Activated naive CD8-positive, alpha-beta T cell (primary cell): ENCODE measurements at regions not wholly inside any gene's neighbourhood (a gene's known extent, or its start where the extent isn't known, plus 50 kb on each side); places are given as distances from the start of the nearest gene placed in this dataset.

Experiments used
- H3K27ac Mint-ChIP-seq: one replicate; pipeline ENCODE4 v1.8.0; 2021; ENCODE audit warnings: mixed read lengths
- H3K27me3 Mint-ChIP-seq: one replicate; pipeline ENCODE4 v1.8.0; 2021; ENCODE audit warnings: mixed read lengths
- H3K36me3 Mint-ChIP-seq: one replicate; pipeline ENCODE4 v1.8.0; 2021; ENCODE audit warnings: mixed read lengths
- H3K4me1 Mint-ChIP-seq: one replicate; pipeline ENCODE4 v1.8.0; 2021; ENCODE audit warnings: low read depth, mixed read lengths
- H3K4me3 Mint-ChIP-seq: one replicate; pipeline ENCODE4 v1.8.0; 2021; ENCODE audit warnings: mild to moderate bottlenecking, mixed read lengths
- H3K9me3 Mint-ChIP-seq: one replicate; pipeline ENCODE4 v1.8.0; 2021; ENCODE audit warnings: low read depth, mixed read lengths

GRCh38 chr4:24146127-24146526, 256.3 kb upstream of the PPARGC1A start:
- Mint-ChIP-seq H3K27ac (no peak overlapping the region), H3K4me1 (no peaks in the 10 kb centered on the region), H3K9me3 (no peaks in the 10 kb centered on the region)

DNA sequence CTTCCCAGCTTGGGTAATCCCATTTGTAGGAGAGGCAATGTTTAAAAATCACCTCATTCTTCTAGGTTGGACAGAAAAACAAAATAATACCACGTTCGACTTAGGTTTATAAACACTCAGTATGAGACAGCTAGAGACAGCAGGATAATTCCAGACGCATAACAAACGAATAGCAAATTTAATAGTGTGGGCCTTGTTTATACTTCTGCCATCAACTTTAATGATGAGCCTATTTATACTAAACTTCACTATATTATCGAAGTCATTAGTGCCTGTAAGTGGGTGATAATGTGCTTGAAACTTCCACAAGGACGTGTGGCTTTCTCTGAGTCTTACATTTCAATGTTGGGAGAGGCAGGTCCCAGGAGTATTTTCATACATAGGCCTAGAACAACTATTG, 255.7 kb upstream of the PPARGC1A start:
- Mint-ChIP-seq H3K36me3 (no peaks in the 10 kb centered on the region), H3K9me3 (no peaks in the 10 kb centered on the region), H3K27me3 (no peaks in the 10 kb centered on the region), H3K27ac (no peak overlapping the region), H3K4me1 (no peaks in the 10 kb centered on the region), H3K4me3 (no peak overlapping the region)

More at GRCh38 chr4:24146127-24146526, 256.3 kb upstream of the PPARGC1A start:
- Mint-ChIP-seq H3K36me3 (no peaks in the 10 kb centered on the region), H3K4me3 (no peak overlapping the region), H3K27me3 (no peaks in the 10 kb centered on the region)

DNA sequence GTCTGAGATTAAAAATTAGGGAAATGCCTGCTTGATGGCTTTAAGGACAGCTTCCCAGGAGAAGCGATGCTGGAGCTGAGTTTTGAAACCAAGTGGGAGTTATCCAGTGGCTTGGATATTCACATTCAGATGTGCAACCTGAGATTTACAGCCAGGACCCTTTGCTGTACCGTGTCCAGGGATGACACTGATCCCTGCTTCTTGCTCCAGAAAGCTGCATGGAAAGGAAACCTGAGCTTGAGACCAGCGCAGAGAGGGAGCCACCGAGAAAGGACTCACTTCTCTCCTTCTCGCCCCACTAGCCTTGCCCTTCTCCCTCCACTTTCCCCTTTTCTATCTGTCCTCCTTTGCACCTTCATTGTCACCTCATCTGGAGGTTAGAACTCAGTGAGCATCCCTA, 254.5 kb upstream of the PPARGC1A start:
- no peak overlapping the region for H3K27ac Mint-ChIP-seq
- no peaks in the 10 kb centered on the region for H3K9me3 Mint-ChIP-seq
- H3K4me3 Mint-ChIP-seq = no peak overlapping the region
- no peaks in the 10 kb centered on the region for H3K27me3 Mint-ChIP-seq
- H3K4me1 Mint-ChIP-seq = no peaks in the 10 kb centered on the region
- no peaks in the 10 kb centered on the region for H3K36me3 Mint-ChIP-seq

DNA sequence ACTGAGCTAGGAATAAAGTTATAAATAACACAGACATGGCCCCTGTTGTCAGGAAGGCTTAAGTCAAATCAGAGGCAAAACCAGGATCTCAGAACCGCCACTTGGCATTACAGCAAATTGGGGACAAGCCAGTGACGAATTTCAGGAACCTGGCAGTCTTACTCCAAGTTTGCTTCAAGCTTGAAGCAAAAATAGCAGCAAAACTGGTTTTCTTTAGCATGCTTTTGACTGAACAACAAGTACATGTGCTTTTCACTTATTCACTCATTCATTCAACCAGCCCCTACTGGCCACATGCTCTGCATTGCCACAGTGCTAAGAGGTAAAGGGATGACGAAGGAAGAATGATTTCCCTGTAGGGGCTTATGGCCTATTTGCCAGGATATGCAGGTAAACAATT, 253.9 kb upstream of the PPARGC1A start:
- Mint-ChIP-seq H3K9me3 (no peaks in the 10 kb centered on the region), H3K4me1 (no peaks in the 10 kb centered on the region), H3K27me3 (no peaks in the 10 kb centered on the region), H3K4me3 (no peak overlapping the region), H3K36me3 (no peaks in the 10 kb centered on the region), H3K27ac (no peak overlapping the region)

- no peaks in the 10 kb centered on the region for H3K4me1 Mint-ChIP-seq
- no peaks in the 10 kb centered on the region for H3K27me3 Mint-ChIP-seq
- H3K9me3 Mint-ChIP-seq = no peaks in the 10 kb centered on the region
- no peaks in the 10 kb centered on the region for H3K36me3 Mint-ChIP-seq
- no peak overlapping the region for H3K27ac Mint-ChIP-seq
- no peak overlapping the region for H3K4me3 Mint-ChIP-seq
These were observed 252.0 kb upstream of the PPARGC1A start for GRCh38 chr4:24141836-24142235.

GRCh38 chr4:24140892-24141291, 251.0 kb upstream of the PPARGC1A start:
- H3K36me3 Mint-ChIP-seq = no peaks in the 10 kb centered on the region
- no peaks in the 10 kb centered on the region for H3K4me1 Mint-ChIP-seq
- H3K27me3 Mint-ChIP-seq = no peaks in the 10 kb centered on the region
- no peaks in the 10 kb centered on the region for H3K9me3 Mint-ChIP-seq
- H3K27ac Mint-ChIP-seq = no peak overlapping the region
- H3K4me3 Mint-ChIP-seq = no peak overlapping the region

DNA sequence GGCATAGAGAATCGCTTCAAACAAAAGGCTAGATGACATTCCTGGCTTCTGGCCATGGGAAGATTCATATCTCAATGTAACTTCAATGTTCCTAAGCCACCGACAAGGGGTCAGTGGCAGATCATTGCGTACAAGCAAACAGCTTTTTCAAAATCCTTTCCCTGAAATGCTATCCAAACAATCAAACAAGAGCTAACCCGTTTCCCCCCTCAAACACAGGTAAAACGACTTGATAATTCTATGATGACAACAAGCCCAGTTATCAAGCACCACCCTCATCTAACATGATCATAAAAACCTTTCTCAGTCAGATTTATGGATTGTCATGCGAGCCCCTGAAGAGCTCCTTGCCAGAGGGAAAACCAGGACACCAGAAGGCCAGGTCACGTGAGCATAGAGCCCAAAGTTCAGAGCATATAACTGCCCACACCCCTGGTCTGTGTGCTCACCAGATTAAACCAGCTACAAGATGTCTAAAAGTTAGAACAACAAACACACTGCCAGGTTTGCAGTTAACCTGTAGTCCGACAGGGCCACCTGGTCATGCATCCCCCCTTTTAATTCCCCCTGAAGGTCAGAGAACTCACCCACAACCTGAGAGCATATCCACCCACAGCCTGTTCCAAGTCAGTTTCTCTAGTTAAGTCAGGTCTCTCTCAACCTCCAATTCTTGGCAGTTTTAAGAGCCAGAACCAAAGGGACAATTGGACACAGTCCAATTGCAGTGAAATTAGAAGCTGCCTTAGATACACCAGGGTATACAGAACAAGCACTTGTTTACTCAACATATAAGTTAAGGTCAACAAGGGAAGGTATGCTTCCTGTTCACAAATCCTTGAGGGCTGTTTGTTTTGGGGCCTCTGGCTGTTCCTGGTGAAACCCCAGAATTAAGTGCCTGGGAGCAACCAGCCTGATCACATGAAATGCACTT, 248.1 kb upstream of the PPARGC1A start:
- Mint-ChIP-seq H3K27me3 (no peaks in the 10 kb centered on the region), H3K27ac (no peak overlapping the region), H3K4me1 (no peaks in the 10 kb centered on the region), H3K4me3 (no peak overlapping the region), H3K9me3 (no peaks in the 10 kb centered on the region), H3K36me3 (no peaks in the 10 kb centered on the region)

DNA sequence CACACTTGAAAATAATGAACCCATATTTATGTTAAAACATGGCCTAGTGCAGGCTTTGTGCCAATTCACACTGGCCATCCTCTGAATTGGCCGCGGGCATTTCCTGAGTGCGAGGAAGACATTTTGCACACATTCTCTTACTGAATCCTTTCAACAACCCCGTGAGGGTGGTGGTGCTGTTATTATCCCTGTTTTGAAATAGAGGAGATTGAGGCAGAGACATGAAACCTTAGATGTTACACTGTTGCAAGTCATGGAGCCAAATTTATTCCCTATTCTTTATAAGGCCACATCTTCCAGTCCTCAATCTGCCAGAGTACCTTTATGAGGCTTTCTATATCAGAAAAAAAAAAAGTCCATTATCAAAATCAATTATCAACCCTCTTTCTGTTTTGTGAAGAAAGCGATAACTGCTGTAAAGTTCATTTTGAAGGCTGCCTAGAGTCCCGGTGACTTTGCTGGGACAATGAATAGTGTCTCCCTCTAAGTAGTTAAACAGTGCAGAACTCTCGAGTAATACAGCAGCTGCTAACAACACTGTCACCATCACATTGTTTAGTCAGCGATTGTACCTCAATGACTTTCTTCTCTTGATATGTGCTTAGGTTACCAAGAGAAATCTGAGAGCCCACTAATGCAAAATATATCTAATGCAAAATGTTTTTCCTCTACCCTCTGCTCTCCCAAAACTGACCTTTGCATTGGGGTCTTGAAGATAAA, 242.3 kb upstream of the PPARGC1A start:
- Mint-ChIP-seq H3K9me3 (peaks cover 14% of the 10 kb centered on the region), H3K4me3 (no peak overlapping the region), H3K4me1 (no peaks in the 10 kb centered on the region), H3K27ac (no peak overlapping the region), H3K36me3 (no peaks in the 10 kb centered on the region), H3K27me3 (no peaks in the 10 kb centered on the region)

DNA sequence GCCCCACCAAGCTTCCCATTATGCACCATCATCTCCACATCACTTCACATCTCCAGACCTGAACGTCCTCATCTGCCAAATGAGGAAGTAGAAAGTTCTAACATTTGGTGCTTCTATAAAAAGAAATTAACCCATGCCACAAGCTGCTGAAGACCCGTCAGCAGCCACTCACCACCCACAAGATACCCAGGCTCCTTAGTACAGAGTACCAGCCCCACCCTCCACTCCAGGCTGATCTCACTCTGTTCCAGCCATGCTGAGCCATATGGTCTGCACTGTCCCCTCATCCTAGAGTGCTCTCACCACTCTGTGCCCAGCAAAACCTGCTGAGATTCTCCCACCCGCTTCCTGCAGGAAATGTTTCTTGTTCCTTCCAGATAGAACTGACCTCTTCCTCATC, 240.8 kb upstream of the PPARGC1A start:
- H3K9me3 Mint-ChIP-seq = peaks cover 14% of the 10 kb centered on the region

DNA sequence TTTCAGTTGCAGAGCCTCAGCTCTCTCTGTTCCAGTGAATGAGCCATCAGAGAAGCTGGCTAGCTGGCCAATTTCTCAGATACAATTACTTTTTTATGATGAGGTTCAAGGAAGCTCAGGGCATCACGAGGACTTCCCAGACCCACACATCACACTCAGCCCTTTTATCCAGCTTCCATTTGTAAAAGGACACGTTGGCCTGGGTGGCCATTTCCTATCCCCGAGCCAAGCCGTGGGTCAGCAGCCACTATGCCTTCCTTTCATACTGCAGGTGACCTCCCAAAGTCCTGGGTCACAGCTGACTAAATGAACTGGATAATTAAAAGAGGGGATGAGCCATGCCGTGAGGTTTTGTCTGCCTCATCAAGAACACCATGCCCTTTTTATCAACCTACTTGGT, 236.9 kb upstream of the PPARGC1A start:
- Mint-ChIP-seq H3K4me1 (no peaks in the 10 kb centered on the region), H3K36me3 (no peaks in the 10 kb centered on the region), H3K27me3 (no peaks in the 10 kb centered on the region), H3K9me3 (peaks cover 14% of the 10 kb centered on the region), H3K4me3 (no peak overlapping the region), H3K27ac (no peak overlapping the region)

More for the DNA sequence above, 240.8 kb upstream of the PPARGC1A start:
- H3K36me3 Mint-ChIP-seq = no peaks in the 10 kb centered on the region
- no peak overlapping the region for H3K4me3 Mint-ChIP-seq
- H3K27me3 Mint-ChIP-seq = no peaks in the 10 kb centered on the region
- H3K4me1 Mint-ChIP-seq = no peaks in the 10 kb centered on the region
- no peak overlapping the region for H3K27ac Mint-ChIP-seq

- H3K9me3 Mint-ChIP-seq = no peaks in the 10 kb centered on the region
- H3K27me3 Mint-ChIP-seq = no peaks in the 10 kb centered on the region
- H3K4me3 Mint-ChIP-seq = no peak overlapping the region
- no peaks in the 10 kb centered on the region for H3K36me3 Mint-ChIP-seq
- H3K4me1 Mint-ChIP-seq = no peaks in the 10 kb centered on the region
- no peak overlapping the region for H3K27ac Mint-ChIP-seq
These were observed 231.7 kb upstream of the PPARGC1A start for GRCh38 chr4:24121395-24122175.

DNA sequence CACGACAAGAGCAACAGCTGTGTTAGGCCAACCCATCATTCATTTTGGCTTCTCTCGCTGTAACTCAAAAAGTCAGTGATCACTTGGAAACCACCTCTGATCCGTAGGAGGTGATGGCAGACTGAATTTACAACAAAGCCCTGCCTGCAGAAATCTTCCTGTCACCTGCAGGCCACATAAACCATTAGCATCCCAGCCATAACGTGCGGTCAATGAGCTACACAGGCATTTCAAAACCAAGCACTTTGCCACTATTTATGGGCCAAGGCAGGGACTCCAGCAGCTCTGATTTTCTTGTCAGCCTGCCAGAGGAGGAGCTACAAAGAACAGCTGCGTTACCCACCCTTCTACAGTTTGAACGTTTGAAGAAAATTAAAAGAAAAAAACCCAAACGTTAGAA, 228.1 kb upstream of the PPARGC1A start:
- Mint-ChIP-seq H3K27me3 (peaks cover 2% of the 10 kb centered on the region), H3K9me3 (no peaks in the 10 kb centered on the region), H3K27ac (no peak overlapping the region), H3K4me3 (no peak overlapping the region), H3K36me3 (no peaks in the 10 kb centered on the region), H3K4me1 (no peaks in the 10 kb centered on the region)

GRCh38 chr4:24116107-24116506, 226.3 kb upstream of the PPARGC1A start:
- Mint-ChIP-seq H3K36me3 (no peaks in the 10 kb centered on the region), H3K9me3 (no peaks in the 10 kb centered on the region), H3K27ac (no peak overlapping the region), H3K4me1 (no peaks in the 10 kb centered on the region), H3K4me3 (no peak overlapping the region), H3K27me3 (peaks cover 2% of the 10 kb centered on the region)

DNA sequence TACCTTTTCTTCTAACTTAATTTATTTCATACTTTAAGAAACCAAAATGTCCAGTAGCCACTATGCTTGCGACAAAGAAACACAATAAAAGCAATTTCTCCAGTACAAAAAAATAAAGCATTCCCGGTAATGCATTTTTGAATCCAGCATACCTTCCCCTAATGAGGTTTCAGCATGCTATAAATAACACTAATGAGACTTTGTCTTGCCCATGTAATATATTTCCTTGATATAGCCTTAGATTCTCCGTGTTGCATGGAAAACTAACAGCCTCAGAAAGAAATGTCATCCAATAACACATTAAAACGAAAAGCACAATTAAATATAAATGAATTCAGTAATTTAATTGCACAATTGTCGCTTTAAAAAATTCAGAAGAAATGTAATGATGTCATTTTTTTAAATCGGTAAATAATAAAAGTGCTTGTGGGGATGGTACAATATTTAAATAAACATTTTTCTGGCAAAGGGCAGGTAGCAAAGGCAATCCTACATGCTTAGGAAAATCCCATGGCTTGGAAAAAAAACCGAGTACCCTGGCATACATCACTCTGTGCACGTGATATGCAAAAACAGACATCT, 225.2 kb upstream of the PPARGC1A start:
- Mint-ChIP-seq H3K27me3 (peaks cover 2% of the 10 kb centered on the region), H3K4me3 (no peak overlapping the region), H3K27ac (no peak overlapping the region), H3K36me3 (no peaks in the 10 kb centered on the region), H3K9me3 (peaks cover 2% of the 10 kb centered on the region), H3K4me1 (no peaks in the 10 kb centered on the region)
